Fibroblast of lung (primary cell): ENCODE measurements at regions not wholly inside any gene's neighbourhood (a gene's known extent, or its start where the extent isn't known, plus 50 kb on each side); places are given as distances from the start of the nearest gene placed in this dataset.

ENCODE experiments used
- CTCF ChIP-seq, 2 donors: IDR thresholded peaks in 1 of 2; conservative IDR thresholded peaks in 1 of 2; 1 replicate in 1 of 2; 2 replicates in 1 of 2; pipeline ENCODE4 v1.5.1; 2011 to 2012; ENCODE audit warnings: low read length in 2 of 2, control low read depth in 1 of 2, inconsistent platforms in 1 of 2, low read depth in 1 of 2, mild to moderate bottlenecking in 1 of 2
- EZH2 ChIP-seq: IDR thresholded peaks from 2 replicates; pipeline ENCODE4 v1.5.1; 2012; ENCODE audit warnings: low read length, control low read depth, mild to moderate bottlenecking; ENCODE audit errors: missing control alignments

DNA sequence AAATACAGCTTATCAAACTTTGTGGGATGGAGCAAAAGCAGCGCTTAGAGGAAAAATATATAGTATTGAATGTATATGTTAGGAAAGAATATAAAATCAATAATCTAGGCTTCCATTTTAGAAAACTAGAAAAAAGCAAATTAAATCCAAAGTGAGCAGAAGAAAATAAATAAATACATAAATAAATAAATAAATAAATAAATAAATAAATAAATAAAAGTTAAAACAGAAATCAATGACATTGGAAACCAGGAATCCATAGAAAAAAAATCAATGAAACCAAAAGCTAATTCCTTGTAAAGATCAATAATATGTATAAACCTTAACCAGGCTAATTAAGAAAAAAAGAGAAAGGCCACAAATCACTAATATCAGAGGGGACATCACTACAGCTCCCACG, 141.8 kb upstream of the C1QTNF7 start:
- TF ChIP-seq CTCF (conservative IDR thresholded peaks at IDR 0.05 in 1 of 2, IDR thresholded peaks at IDR 0.05 in 1 of 2; ENCODE audit: low read depth in 1 of 2, low read length in 2 of 2): no peak
- no peak for TF ChIP-seq EZH2
